M059J (cell line): ENCODE measurements at regions not wholly inside any gene's neighbourhood (a gene's known extent, or its start where the extent isn't known, plus 50 kb on each side); places are given as distances from the start of the nearest gene placed in this dataset.

ENCODE experiments used
- DNase-seq: peaks from one replicate; pipeline ENCODE4 v3.0.0-alpha.2; 2012; ENCODE audit warnings: low read depth

DNA sequence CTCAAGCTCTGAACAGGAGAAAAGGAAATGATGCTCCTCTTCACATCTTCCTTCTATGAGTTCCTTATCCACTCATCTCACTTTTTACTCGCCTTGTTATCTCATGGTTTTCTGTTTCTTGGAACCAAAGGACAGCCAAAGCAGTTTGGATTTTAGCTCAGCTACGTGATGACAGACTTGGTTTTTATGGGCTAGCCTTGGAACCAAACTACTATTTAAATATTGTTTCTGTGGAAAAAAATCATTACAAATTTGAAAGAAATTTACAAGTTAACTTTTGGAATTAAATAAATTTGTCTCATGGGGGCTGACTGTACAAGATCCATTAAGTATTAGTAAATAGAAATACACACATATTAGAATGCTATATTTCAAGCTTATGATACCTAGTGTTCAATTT is 727.8 kb upstream of the FANCL start:
- DNase-seq: no peak

DNA sequence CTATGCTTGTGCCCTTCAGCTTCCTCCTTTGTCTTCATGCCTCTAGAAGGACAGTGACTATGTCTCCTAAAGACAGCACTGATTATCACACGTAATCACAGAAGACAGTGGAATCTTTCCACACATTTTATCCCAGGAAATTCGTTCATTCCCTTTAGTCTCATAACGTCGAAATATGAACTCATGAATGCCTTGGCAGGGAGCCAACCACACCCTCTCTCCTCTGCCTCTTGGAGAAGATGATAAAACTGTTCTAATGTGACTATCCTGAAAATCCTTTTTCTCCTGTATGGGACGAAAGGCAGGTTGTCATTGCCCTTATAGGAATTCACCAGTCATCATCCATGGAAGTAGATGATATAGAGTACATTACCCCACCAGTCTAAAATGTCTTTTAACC is 726.6 kb upstream of the FANCL start:
- no peak for DNase-seq

GRCh38 chr2:58965602-58966001 is 724.5 kb upstream of the FANCL start:
- DNase-seq: no peak

GRCh38 chr2:58959996-58960395 is 718.9 kb upstream of the FANCL start:
- DNase-seq: no peak

- no peak for DNase-seq
Observed at GRCh38 chr2:58957188-58957840, 716.2 kb upstream of the FANCL start.

DNA sequence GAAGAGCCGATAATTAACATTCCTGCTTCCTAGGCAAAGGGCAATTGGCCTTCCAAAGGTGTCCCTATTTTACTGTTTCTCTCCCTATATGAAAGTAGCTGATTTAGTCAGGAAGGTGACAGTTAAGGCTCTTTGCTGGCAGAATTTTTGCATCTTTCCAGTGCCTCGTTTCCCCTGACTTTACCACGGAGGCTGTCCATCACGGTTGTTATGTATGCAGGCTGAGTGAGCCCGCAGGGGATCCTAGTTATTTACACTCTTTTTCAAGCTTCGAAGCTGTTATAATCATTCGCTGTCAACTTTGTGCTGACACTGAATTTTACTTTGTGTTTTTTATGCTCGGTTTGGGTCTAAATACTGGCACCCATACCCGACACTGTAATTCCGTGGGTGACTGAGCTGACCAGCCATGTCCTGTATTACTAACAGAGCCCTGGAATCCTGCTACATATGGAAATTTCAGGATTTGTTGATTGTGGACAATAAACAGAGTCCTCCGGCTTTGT is 713.8 kb upstream of the FANCL start:
- no peak for DNase-seq

GRCh38 chr2:58951722-58952121 is 710.6 kb upstream of the FANCL start:
- DNase-seq: no peak

- no peak for DNase-seq
Observed at GRCh38 chr2:58950795-58951462, 709.8 kb upstream of the FANCL start.

DNA sequence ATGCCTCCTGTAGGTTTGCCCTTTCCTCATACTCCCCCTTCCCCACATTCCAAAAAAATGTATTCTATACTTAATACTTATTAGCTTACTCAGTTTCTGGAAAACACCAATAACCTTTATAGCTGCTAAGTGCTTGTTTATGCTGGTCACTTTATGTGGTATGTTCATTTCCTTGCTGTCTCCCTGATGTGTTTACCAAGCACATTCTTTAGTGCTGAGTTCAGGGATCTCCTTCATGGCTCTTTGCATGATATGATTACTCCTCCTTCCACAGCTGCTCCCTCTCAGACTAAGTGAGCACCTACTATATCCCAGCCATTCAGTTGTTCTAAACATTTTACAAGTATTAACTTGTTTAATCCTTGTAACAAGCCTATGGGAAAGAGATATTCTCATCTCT is 698.3 kb upstream of the FANCL start:
- peak; percentile 7 for DNase-seq

DNA sequence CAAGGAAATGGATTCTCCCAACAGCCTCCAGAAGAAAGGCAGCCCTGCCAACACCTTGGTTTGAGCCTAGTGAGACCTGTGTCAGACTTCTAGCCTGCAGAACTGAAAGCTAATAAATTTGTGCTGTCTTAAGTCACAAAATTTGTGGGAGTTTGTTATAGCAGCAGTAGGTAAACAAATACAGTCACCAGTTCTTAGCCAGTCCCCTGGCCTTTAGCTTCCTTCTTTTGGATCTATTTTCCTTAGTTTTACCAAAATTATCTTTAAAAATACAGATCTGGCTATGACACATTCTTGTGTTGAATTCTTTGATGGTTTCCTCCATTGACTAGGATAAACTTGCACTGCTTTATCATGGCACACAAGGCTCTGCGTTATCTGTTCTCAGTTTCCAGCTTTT is 697.9 kb upstream of the FANCL start:
- DNase-seq: no peak

- DNase-seq: no peak
Observed at GRCh38 chr2:58932801-58933200, 691.7 kb upstream of the FANCL start.

DNA sequence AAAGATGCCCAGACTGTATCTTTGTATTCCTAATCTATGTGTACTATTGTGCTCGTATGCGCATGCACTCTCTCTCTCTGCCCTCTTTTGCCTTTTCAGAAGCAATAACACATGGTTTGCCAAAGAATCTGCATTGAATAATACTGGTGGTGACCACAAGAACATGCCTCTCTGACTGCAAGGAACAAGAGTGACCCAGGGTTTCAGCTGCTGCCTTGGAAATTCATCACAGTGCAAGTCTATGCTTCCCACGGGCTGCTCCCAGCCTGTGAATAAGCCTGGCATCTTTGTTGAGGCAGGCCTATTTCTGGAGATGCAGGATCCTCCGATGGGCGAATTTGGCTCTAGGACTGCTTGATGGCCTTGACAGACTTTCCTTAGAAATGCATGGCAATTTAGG is 689.4 kb upstream of the FANCL start:
- no peak for DNase-seq

DNA sequence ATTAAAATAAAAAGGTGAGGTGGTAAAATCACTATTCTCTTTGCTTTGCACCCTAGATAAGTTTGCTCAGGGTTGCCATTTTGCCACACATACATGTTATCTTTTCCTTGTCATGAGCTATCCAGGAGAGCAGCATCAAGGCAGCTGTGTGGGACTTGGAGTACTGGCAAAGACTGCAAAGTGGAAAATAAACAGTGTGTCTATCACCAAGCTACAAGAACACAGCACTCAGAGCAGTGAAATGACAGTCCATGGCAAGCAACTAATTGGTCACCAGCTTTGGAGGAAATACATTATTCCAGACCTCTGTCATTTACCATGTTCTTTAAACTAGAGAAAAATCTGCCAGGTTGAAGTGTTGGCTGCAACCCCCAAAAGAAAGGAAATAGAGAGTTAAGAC is 687.8 kb upstream of the FANCL start:
- DNase-seq: no peak

DNA sequence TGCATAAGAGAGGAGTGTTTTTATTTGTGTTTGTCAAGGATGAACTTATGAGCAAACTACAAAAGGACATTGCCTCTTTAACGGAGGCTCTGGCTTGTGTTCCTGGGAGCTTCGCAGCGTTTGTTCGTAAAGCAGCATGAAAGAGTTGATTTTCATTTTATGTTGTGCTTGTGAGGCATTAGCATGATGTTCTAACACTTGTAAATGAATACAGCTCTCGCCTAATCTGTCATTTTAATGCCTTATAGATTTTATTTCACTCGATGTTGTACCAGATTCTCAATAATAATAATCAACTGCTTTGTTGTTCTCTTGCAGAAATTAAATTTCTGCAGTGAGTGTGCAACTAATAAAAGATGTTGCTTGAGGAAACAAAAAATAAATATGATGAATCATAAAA is 687.3 kb upstream of the FANCL start:
- DNase-seq: no peak

- DNase-seq: no peak
Observed at GRCh38 chr2:58926112-58926511, 685.0 kb upstream of the FANCL start.

- DNase-seq: peak; percentile 4
Observed at GRCh38 chr2:58925676-58926081, 684.6 kb upstream of the FANCL start.

DNA sequence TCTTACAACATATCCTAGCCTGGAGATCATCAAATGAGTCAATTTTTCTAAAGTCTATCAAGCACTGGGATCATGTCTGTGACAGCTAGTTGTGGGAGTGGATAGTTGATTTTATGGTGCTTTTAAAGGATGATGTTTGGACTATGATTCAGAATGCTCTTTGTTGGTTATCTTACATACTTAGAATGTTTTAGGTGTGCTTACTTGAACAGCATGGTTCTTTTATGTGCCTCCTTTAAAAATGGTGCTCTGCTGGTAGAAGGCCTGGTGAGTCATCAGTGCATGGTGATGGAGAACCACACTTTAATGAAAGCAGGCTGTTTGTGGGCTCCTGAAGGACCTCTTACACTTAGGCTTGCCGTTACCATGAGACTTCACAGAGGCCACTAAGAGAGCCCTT is 682.7 kb upstream of the FANCL start:
- DNase-seq: peak; percentile 43

- DNase-seq: no peak
Observed at GRCh38 chr2:58922245-58922644, 681.1 kb upstream of the FANCL start.

DNA sequence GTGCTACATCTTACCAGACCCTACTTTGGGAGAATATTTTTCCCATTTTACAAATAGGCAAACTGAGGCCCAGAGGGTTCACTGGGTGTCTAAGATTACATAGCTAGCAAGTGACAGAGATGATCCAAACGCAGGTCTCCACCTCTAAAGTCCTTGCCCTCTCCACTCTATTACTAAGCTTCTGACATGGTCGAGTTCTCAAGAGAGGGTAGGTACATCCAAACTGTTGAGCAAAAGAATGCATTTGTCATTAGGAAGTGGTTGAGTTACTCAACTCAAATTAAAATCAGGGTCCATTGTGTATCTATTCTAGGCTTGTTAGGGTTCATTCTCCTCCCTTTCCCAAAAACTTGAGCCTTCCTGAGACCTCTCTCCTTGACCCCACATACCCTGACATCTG is 680.6 kb upstream of the FANCL start:
- no peak for DNase-seq

DNA sequence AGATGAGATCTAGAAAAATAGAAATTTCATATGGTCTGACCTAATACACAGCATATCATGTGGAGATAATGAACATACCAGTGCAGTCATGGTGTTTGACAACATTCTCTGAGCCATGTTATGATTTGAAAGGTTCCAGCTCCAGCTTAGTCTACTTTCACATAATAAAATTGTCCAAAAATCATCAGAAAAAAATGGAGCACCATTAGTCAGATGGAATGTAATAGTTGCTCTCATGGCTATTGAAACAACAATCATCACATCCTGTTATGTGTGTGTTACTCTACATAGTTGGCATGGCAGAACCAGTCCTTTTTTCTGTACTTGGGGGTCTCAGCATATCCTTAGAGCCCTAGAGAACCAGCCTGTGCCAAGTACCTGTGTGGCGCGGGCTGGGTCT is 678.9 kb upstream of the FANCL start:
- DNase-seq: no peak

DNA sequence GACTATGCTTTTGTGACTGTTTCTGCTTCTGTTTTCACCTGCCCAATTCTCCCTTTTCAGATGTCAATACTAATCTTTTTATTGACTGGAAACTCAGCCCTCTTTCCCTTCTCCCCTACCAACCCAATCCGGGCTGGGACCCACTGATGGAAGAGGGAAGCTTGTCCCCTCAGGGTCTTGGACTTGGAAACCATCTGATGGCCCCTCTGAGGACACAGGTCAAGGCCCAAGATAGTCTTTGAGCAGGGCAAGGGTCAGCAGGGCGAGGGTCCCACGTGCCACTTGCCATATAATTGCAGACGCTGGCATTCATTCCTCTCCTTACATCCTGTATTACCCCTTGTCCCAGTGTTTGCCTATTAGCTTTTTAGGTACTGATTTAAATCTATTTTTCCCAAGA is 678.2 kb upstream of the FANCL start:
- DNase-seq: no peak

GRCh38 chr2:58918141-58918540 is 677.0 kb upstream of the FANCL start:
- no peak for DNase-seq

DNA sequence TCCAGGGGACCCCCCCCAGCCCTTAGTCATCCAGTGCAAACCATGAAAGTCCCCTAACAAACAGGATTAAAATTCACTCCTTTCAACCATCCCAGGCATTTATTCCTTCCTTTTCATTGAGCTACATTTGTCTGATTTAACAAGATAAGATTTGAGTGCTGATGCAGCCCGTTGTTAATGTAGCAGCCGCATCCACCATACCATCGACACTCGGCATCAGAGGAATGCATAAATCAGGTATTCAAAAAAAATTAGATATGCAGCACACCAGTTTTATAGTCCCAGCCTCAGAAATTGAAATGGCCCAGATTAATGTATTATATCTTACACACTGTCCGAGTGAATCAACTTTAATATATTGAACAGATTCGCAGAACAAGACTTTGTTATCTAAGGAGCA is 676.5 kb upstream of the FANCL start:
- DNase-seq: no peak

DNA sequence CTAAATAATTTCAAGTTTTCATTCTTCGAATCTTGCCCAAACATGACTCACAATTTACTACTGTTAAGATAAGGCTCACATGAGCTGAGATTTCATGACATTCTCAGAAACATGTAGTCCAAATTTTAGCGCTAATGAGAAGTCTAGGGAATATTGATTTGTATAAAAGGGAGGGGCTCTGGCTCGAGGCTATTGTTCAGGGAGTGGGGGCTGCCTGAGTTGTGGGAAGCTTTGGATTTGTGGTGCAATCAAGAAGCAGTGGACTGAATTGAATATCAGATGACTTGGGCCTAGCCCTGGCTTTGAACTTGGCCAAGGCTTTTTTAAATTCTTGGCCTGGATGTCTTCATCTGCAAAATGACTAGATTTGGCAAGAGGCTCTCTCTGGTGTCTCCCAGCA is 674.9 kb upstream of the FANCL start:
- no peak for DNase-seq
